ENCODE measurements at regions not wholly inside any gene's neighbourhood (a gene's known extent, or its start where the extent isn't known, plus 50 kb on each side); places are given as distances from the start of the nearest gene placed in this dataset.

- FAIRE-seq: no peak
Observed at GRCh38 chr5:20254748-20255147, 266.7 kb upstream of the CDH18 start.

GRCh38 chr5:20248118-20248517 lies 260.1 kb upstream of the CDH18 start:
- Histone ChIP-seq H3K4me3 (ENCODE audit: low read length in 3 of 3) (no peak overlapping the region), H3K27me3 (ENCODE audit: control insufficient read depth, insufficient read depth, low read length) (no peaks in the 10 kb centered on the region), H3K9me3 (ENCODE audit: control insufficient read depth in 2 of 3, insufficient read depth in 1 of 3, low read length in 3 of 3) (no peaks in the 10 kb centered on the region), H3K4me1 (ENCODE audit: control insufficient read depth in 2 of 3, insufficient read depth in 2 of 3, low read depth in 1 of 3, low read length in 3 of 3) (no peaks in the 10 kb centered on the region), H3K9ac (ENCODE audit: low read length in 3 of 3) (no peak overlapping the region), H3K36me3 (ENCODE audit: control insufficient read depth in 2 of 3, insufficient read depth in 3 of 3, low read length in 3 of 3) (no peaks in the 10 kb centered on the region), H3K27ac (ENCODE audit: low read depth in 2 of 2, low read length in 2 of 2) (no peak overlapping the region)
- intact Hi-C loops (cut with DNase I): no loop called here
- no peak for FAIRE-seq
- no peak for DNase-seq
- no peak for TF ChIP-seq CTCF (IDR thresholded peaks at IDR 0.05; ENCODE audit: borderline replicate concordance, extremely low read depth, insufficient read depth)

More at GRCh38 chr5:20254748-20255147, 266.7 kb upstream of the CDH18 start:
- Histone ChIP-seq H3K36me3 (ENCODE audit: control insufficient read depth in 2 of 3, insufficient read depth in 3 of 3, low read length in 3 of 3) (no peaks in the 10 kb centered on the region), H3K27me3 (ENCODE audit: control insufficient read depth, insufficient read depth, low read length) (no peaks in the 10 kb centered on the region), H3K4me1 (ENCODE audit: control insufficient read depth in 2 of 3, insufficient read depth in 2 of 3, low read depth in 1 of 3, low read length in 3 of 3) (no peaks in the 10 kb centered on the region), H3K9me3 (ENCODE audit: control insufficient read depth in 2 of 3, insufficient read depth in 1 of 3, low read length in 3 of 3) (peaks cover 0 to 4% (median 0%) of the 10 kb centered on the region in 3 donors), H3K9ac (ENCODE audit: low read length in 3 of 3) (no peak overlapping the region), H3K4me3 (ENCODE audit: low read length in 3 of 3) (no peak overlapping the region), H3K27ac (ENCODE audit: low read depth in 2 of 2, low read length in 2 of 2) (no peak overlapping the region)
- intact Hi-C loops (cut with DNase I): no loop called here
- no peak for TF ChIP-seq CTCF (IDR thresholded peaks at IDR 0.05; ENCODE audit: borderline replicate concordance, extremely low read depth, insufficient read depth)
- DNase-seq: no peak

- Histone ChIP-seq H3K9ac (ENCODE audit: low read length in 3 of 3) (no peak overlapping the region), H3K9me3 (ENCODE audit: control insufficient read depth in 2 of 3, insufficient read depth in 1 of 3, low read length in 3 of 3) (no peaks in the 10 kb centered on the region), H3K27me3 (ENCODE audit: control insufficient read depth, insufficient read depth, low read length) (no peaks in the 10 kb centered on the region), H3K4me3 (ENCODE audit: low read length in 3 of 3) (no peak overlapping the region), H3K36me3 (ENCODE audit: control insufficient read depth in 2 of 3, insufficient read depth in 3 of 3, low read length in 3 of 3) (no peaks in the 10 kb centered on the region), H3K27ac (ENCODE audit: low read depth in 2 of 2, low read length in 2 of 2) (no peak overlapping the region), H3K4me1 (ENCODE audit: control insufficient read depth in 2 of 3, insufficient read depth in 2 of 3, low read depth in 1 of 3, low read length in 3 of 3) (no peaks in the 10 kb centered on the region)
- no peak for FAIRE-seq
- no peak for DNase-seq
- TF ChIP-seq CTCF (IDR thresholded peaks at IDR 0.05; ENCODE audit: borderline replicate concordance, extremely low read depth, insufficient read depth): no peak
- intact Hi-C loops (cut with DNase I): no loop called here
Observed at GRCh38 chr5:20245432-20245974, 257.5 kb upstream of the CDH18 start.

GRCh38 chr5:20241351-20241750 lies 253.4 kb upstream of the CDH18 start:
- Histone ChIP-seq H3K4me1 (ENCODE audit: control insufficient read depth in 2 of 3, insufficient read depth in 2 of 3, low read depth in 1 of 3, low read length in 3 of 3) (no peaks in the 10 kb centered on the region), H3K36me3 (ENCODE audit: control insufficient read depth in 2 of 3, insufficient read depth in 3 of 3, low read length in 3 of 3) (no peaks in the 10 kb centered on the region), H3K27ac (ENCODE audit: low read depth in 2 of 2, low read length in 2 of 2) (no peak overlapping the region), H3K9me3 (ENCODE audit: control insufficient read depth in 2 of 3, insufficient read depth in 1 of 3, low read length in 3 of 3) (no peaks in the 10 kb centered on the region), H3K4me3 (ENCODE audit: low read length in 3 of 3) (no peak overlapping the region), H3K27me3 (ENCODE audit: control insufficient read depth, insufficient read depth, low read length) (no peaks in the 10 kb centered on the region), H3K9ac (ENCODE audit: low read length in 3 of 3) (no peak overlapping the region)
- TF ChIP-seq CTCF (IDR thresholded peaks at IDR 0.05; ENCODE audit: borderline replicate concordance, extremely low read depth, insufficient read depth): no peak
- FAIRE-seq (no peak), DNase-seq (no peak)
- intact Hi-C loops (cut with DNase I): no loop called here

All from kidney (tissue), 13 donors.